MCF 10A (cell line): ENCODE measurements at regions not wholly inside any gene's neighbourhood (a gene's known extent, or its start where the extent isn't known, plus 50 kb on each side); places are given as distances from the start of the nearest gene placed in this dataset.
A peak's percentile ranks its signal among the peaks of the same experiment; 100 is the strongest.

Experiments
- BruUV-seq: library from RNA; stranded (reverse); fragments of 400-500 nt; replicated peaks from 2 replicates; lab custom pipeline; 2021; lab: Mats Ljungman, UMichigan
- CTCF ChIA-PET: fragments of 300-600 bp; sonication (Branson Sonifier 250); formaldehyde crosslinking; extraction: SDS; loops from one replicate; lab custom pipeline; 2021; ENCODE audit warnings: antibody characterized with exemption, inconsistent platforms; lab: Yijun Ruan, JAX
- POLR2A ChIA-PET: fragments of 300-600, 350-650 bp; sonication (Branson Sonifier 250); formaldehyde crosslinking; extraction: SDS; loops from one replicate; lab custom pipeline; 2020; ENCODE audit warnings: antibody characterized with exemption, inconsistent platforms; lab: Yijun Ruan, JAX
- DNase-seq: peaks from one replicate; pipeline ENCODE4 v3.0.0-alpha.2; 2018; ENCODE audit not compliant: unreplicated experiment
- H3K27ac Mint-ChIP-seq: one replicate; pipeline ENCODE4 v1.8.0; 2022; ENCODE audit warnings: mild to moderate bottlenecking, low read depth, mixed read lengths; ENCODE audit not compliant: unreplicated experiment
- H3K27me3 Mint-ChIP-seq: one replicate; pipeline ENCODE4 v1.8.0; 2022; ENCODE audit warnings: mixed read lengths; ENCODE audit not compliant: insufficient read depth, unreplicated experiment
- H3K36me3 Mint-ChIP-seq: one replicate; pipeline ENCODE4 v1.8.0; 2022; ENCODE audit warnings: mild to moderate bottlenecking, moderate library complexity, mixed read lengths; ENCODE audit not compliant: insufficient read depth, unreplicated experiment
- H3K4me1 Mint-ChIP-seq: one replicate; pipeline ENCODE4 v1.8.0; 2022; ENCODE audit warnings: mixed read lengths; ENCODE audit not compliant: insufficient read depth, unreplicated experiment
- H3K4me3 Mint-ChIP-seq: one replicate; pipeline ENCODE4 v1.8.0; 2022; ENCODE audit warnings: mild to moderate bottlenecking, moderate library complexity, mixed read lengths; ENCODE audit not compliant: unreplicated experiment
- H3K9me3 Mint-ChIP-seq: one replicate; pipeline ENCODE4 v1.8.0; 2022; ENCODE audit warnings: mixed read lengths; ENCODE audit not compliant: unreplicated experiment
- CTCF ChIP-seq: fragments of 200-600 bp; IDR thresholded peaks from one replicate; pipeline ENCODE4 v1.8.0; 2022; ENCODE audit warnings: antibody characterized with exemption, mild to moderate bottlenecking; ENCODE audit not compliant: unreplicated experiment
- intact Hi-C: fragments of 100-400 bp; cut with micrococcal nuclease; formaldehyde crosslinking; loops from 2 replicates; pipeline ENCODE4 v1.14.1; 2022

GRCh38 chr9:28883234-28883633 is 1310.0 kb upstream of the C9orf72 start:
- no peaks in the 10 kb centered on the region for H3K9me3 Mint-ChIP-seq
- H3K4me3 Mint-ChIP-seq, result no peak overlapping the region
- peaks cover 6% of the 10 kb centered on the region for H3K4me1 Mint-ChIP-seq
- CTCF ChIA-PET, result no interaction called here
- no peaks in the 10 kb centered on the region for H3K27me3 Mint-ChIP-seq
- H3K27ac Mint-ChIP-seq, result no peak overlapping the region
- BruUV-seq, result no TSS peak
- no peak for TF ChIP-seq CTCF
- POLR2A ChIA-PET, result no interaction called here
- intact Hi-C loops, result no loop called here
- no peaks in the 10 kb centered on the region for H3K36me3 Mint-ChIP-seq
- DNase-seq, result no peak

- Mint-ChIP-seq H3K27me3 (no peaks in the 10 kb centered on the region), H3K36me3 (no peaks in the 10 kb centered on the region), H3K4me1 (peaks cover 6% of the 10 kb centered on the region), H3K9me3 (no peaks in the 10 kb centered on the region), H3K27ac (peak overlapping the region; percentile 31), H3K4me3 (no peak overlapping the region)
- no peak for TF ChIP-seq CTCF
- ChIA-PET CTCF (interaction anchor here (0.6 to 1.2 kb wide), 10 partner anchors 18 to 1087 kb away, joined by 3 to 6 read pairs (median 4); no protein-coding TSS in a partner anchor), POLR2A (interaction anchor here (0.7 to 1.3 kb wide), 2 partner anchors 41 to 69 kb away, joined by 3 to 5 read pairs; no protein-coding TSS in a partner anchor)
- no TSS peak for BruUV-seq
- peak; percentile 27 for DNase-seq
- intact Hi-C loops, result loop anchor here (5.0 kb wide), 1 partner anchor 40 kb away; no protein-coding TSS in a partner anchor
Measured at GRCh38 chr9:28887188-28887884, 1314.1 kb upstream of the C9orf72 start.

GRCh38 chr9:28888806-28889205 is 1315.5 kb upstream of the C9orf72 start:
- Mint-ChIP-seq H3K27me3 (no peaks in the 10 kb centered on the region), H3K4me3 (no peak overlapping the region), H3K4me1 (peaks cover 11% of the 10 kb centered on the region), H3K36me3 (no peaks in the 10 kb centered on the region), H3K27ac (no peak overlapping the region), H3K9me3 (no peaks in the 10 kb centered on the region)
- BruUV-seq, result no TSS peak
- ChIA-PET CTCF (interaction anchor here (1.0 kb wide), 1 partner anchor 27 kb away, joined by 3 read pairs; no protein-coding TSS in a partner anchor), POLR2A (no interaction called here)
- TF ChIP-seq CTCF, result no peak
- DNase-seq, result no peak
- intact Hi-C loops, result loop anchor here (5.0 kb wide), 1 partner anchor 38 kb away; no protein-coding TSS in a partner anchor

- Mint-ChIP-seq H3K27ac (no peak overlapping the region), H3K9me3 (no peaks in the 10 kb centered on the region), H3K27me3 (no peaks in the 10 kb centered on the region), H3K4me3 (no peak overlapping the region), H3K36me3 (no peaks in the 10 kb centered on the region), H3K4me1 (peaks cover 6% of the 10 kb centered on the region)
- ChIA-PET CTCF (no interaction called here), POLR2A (no interaction called here)
- peak; percentile 19 for DNase-seq
- no peak for TF ChIP-seq CTCF
- intact Hi-C loops, result no loop called here
- BruUV-seq, result no TSS peak
Measured at GRCh38 chr9:28892538-28892937, 1319.3 kb upstream of the C9orf72 start.
